ENCODE measurements at regions not wholly inside any gene's neighbourhood (a gene's known extent, or its start where the extent isn't known, plus 50 kb on each side); places are given as distances from the start of the nearest gene placed in this dataset.

DNA sequence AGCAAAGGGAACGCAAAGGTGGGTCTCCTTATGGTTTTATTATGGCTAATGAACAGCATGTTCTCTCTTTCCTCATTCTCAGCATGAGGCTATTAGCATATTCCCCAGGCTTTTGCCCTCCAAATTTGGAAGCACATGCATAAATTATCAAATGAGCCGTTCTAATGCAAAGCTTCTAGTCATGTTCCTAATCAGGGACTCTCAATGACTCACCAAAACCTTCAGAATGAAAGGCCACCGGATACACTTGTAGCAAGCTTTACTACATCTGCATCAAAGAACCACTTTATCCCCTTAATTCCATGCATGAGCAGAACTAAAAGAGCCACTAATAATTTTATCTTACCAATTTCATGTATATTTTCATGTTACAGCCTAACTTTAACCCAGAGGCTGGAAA is 310.5 kb downstream of the LRATD1 start:
- no peak for TF ChIP-seq GABPA (IDR thresholded peaks at IDR 0.05; ENCODE audit: low read depth)
- TF ChIP-seq POLR2AphosphoS5 (IDR thresholded peaks at IDR 0.05; ENCODE audit: low read depth): no peak
- TF ChIP-seq, protein P1, sequence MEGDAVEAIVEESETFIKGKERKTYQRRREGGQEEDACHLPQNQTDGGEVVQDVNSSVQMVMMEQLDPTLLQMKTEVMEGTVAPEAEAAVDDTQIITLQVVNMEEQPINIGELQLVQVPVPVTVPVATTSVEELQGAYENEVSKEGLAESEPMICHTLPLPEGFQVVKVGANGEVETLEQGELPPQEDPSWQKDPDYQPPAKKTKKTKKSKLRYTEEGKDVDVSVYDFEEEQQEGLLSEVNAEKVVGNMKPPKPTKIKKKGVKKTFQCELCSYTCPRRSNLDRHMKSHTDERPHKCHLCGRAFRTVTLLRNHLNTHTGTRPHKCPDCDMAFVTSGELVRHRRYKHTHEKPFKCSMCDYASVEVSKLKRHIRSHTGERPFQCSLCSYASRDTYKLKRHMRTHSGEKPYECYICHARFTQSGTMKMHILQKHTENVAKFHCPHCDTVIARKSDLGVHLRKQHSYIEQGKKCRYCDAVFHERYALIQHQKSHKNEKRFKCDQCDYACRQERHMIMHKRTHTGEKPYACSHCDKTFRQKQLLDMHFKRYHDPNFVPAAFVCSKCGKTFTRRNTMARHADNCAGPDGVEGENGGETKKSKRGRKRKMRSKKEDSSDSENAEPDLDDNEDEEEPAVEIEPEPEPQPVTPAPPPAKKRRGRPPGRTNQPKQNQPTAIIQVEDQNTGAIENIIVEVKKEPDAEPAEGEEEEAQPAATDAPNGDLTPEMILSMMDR (IDR thresholded peaks at IDR 0.05; ENCODE audit: insufficient read depth, low read length): no peak
- TF ChIP-seq, protein P2, sequence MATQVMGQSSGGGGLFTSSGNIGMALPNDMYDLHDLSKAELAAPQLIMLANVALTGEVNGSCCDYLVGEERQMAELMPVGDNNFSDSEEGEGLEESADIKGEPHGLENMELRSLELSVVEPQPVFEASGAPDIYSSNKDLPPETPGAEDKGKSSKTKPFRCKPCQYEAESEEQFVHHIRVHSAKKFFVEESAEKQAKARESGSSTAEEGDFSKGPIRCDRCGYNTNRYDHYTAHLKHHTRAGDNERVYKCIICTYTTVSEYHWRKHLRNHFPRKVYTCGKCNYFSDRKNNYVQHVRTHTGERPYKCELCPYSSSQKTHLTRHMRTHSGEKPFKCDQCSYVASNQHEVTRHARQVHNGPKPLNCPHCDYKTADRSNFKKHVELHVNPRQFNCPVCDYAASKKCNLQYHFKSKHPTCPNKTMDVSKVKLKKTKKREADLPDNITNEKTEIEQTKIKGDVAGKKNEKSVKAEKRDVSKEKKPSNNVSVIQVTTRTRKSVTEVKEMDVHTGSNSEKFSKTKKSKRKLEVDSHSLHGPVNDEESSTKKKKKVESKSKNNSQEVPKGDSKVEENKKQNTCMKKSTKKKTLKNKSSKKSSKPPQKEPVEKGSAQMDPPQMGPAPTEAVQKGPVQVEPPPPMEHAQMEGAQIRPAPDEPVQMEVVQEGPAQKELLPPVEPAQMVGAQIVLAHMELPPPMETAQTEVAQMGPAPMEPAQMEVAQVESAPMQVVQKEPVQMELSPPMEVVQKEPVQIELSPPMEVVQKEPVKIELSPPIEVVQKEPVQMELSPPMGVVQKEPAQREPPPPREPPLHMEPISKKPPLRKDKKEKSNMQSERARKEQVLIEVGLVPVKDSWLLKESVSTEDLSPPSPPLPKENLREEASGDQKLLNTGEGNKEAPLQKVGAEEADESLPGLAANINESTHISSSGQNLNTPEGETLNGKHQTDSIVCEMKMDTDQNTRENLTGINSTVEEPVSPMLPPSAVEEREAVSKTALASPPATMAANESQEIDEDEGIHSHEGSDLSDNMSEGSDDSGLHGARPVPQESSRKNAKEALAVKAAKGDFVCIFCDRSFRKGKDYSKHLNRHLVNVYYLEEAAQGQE (IDR thresholded peaks at IDR 0.05; ENCODE audit: insufficient replicate concordance, low read depth): no peak
- no peak for TF ChIP-seq SPI1 (IDR thresholded peaks at IDR 0.05; ENCODE audit: borderline replicate concordance, low read depth)

Measured in HL-60 (cell line).